Ovary (tissue), 3 donors: ENCODE measurements at regions not wholly inside any gene's neighbourhood (a gene's known extent, or its start where the extent isn't known, plus 50 kb on each side); places are given as distances from the start of the nearest gene placed in this dataset.

Source experiments
- CTCF ChIP-seq, 3 donors: fragments of 450-650 bp in 2 of 3; fragments of 200-600 bp in 1 of 3; IDR thresholded peaks; one replicate each; pipeline versions ENCODE4 v1.5.1 to v1.8.0; 2016 to 2022; ENCODE audit warnings: antibody characterized with exemption in 3 of 3, mild to moderate bottlenecking in 1 of 3
- EP300 ChIP-seq: sonication (generic); formaldehyde crosslinking; IDR thresholded peaks from one replicate; pipeline ENCODE4 v1.6.1; 2017; ENCODE audit warnings: antibody characterized with exemption
- POLR2A ChIP-seq: fragments of 450-650 bp; IDR thresholded peaks from one replicate; pipeline ENCODE4 v1.6.1; 2017; ENCODE audit warnings: antibody characterized with exemption, mild to moderate bottlenecking, moderate library complexity
- donor health status: DM: no; HTN: no; CAD: no.

GRCh38 chr5:104081232-104081631 lies 518.6 kb upstream of the NUDT12 start:
- TF ChIP-seq EP300 (no peak), CTCF (IDR thresholded peaks at IDR 0.05) (no peak), POLR2A (no peak)
